HAP-1 (cell line): ENCODE measurements at regions not wholly inside any gene's neighbourhood (a gene's known extent, or its start where the extent isn't known, plus 50 kb on each side); places are given as distances from the start of the nearest gene placed in this dataset.

Source experiments
- DNase-seq, 2 experiments: peaks; one replicate each; pipeline ENCODE4 v3.0.0-alpha.2; 2016 to 2020; ENCODE audit warnings: low spot score in 2 of 2
- H3K27me3 ChIP-seq: fragments of 250-450 bp; sonication (Bioruptor Pico); 2 replicates; pipeline ENCODE4 v1.5.1; 2020; ENCODE audit warnings: low read depth, mild to moderate bottlenecking, moderate library complexity
- H3K36me3 ChIP-seq: fragments of 250-450 bp; sonication (Bioruptor Pico); replicated peaks from 2 replicates; pipeline ENCODE4 v1.5.1; 2020; ENCODE audit warnings: mild to moderate bottlenecking
- H3K4me1 ChIP-seq: fragments of 250-450 bp; sonication (Bioruptor Pico); 2 replicates; pipeline ENCODE4 v1.5.1; 2020; ENCODE audit warnings: mild to moderate bottlenecking
- H3K4me3 ChIP-seq: fragments of 250-450 bp; sonication (Bioruptor Pico); 2 replicates; pipeline ENCODE4 v1.5.1; 2020; ENCODE audit warnings: mild to moderate bottlenecking, moderate library complexity
- H3K9me3 ChIP-seq: fragments of 250-450 bp; sonication (Bioruptor Pico); 2 replicates; pipeline ENCODE4 v1.5.1; 2020; ENCODE audit warnings: mild to moderate bottlenecking, moderate library complexity
- in situ Hi-C: fragments of 300-500 bp; cut with MboI; formaldehyde crosslinking; loops from 3 replicates; pipeline ENCODE4 v1.14.3; 2020; ENCODE audit warnings: low sequenced_read_pairs, inconsistent platforms, mixed read lengths

GRCh38 chr2:145007093-145007959, 487.4 kb upstream of the ZEB2 start:
- Histone ChIP-seq H3K36me3 (no peaks in the 10 kb centered on the region), H3K4me3 (no peak overlapping the region), H3K4me1 (peaks cover under 1% of the 10 kb centered on the region), H3K27me3 (no peaks in the 10 kb centered on the region), H3K9me3 (no peaks in the 10 kb centered on the region)
- in situ Hi-C loops = no loop called here
- no peak for DNase-seq

- no peak for DNase-seq
- in situ Hi-C loops = no loop called here
- H3K27me3 ChIP-seq = no peaks in the 10 kb centered on the region
- no peaks in the 10 kb centered on the region for H3K36me3 ChIP-seq
- H3K4me3 ChIP-seq = no peak overlapping the region
- no peaks in the 10 kb centered on the region for H3K9me3 ChIP-seq
- H3K4me1 ChIP-seq = no peaks in the 10 kb centered on the region
These were observed 482.7 kb upstream of the ZEB2 start for GRCh38 chr2:145002624-145003023.

- no peak overlapping the region for H3K4me3 ChIP-seq
- H3K4me1 ChIP-seq = no peaks in the 10 kb centered on the region
- H3K27me3 ChIP-seq = no peaks in the 10 kb centered on the region
- no peaks in the 10 kb centered on the region for H3K9me3 ChIP-seq
- DNase-seq = no peak
- in situ Hi-C loops = no loop called here
- no peaks in the 10 kb centered on the region for H3K36me3 ChIP-seq
These were observed 480.5 kb upstream of the ZEB2 start for GRCh38 chr2:145000376-145000775.

GRCh38 chr2:144999936-145000335, 480.0 kb upstream of the ZEB2 start:
- Histone ChIP-seq H3K9me3 (no peaks in the 10 kb centered on the region), H3K4me3 (no peak overlapping the region), H3K27me3 (no peaks in the 10 kb centered on the region), H3K36me3 (no peaks in the 10 kb centered on the region), H3K4me1 (no peaks in the 10 kb centered on the region)
- no peak for DNase-seq
- in situ Hi-C loops = no loop called here

- H3K9me3 ChIP-seq = no peaks in the 10 kb centered on the region
- in situ Hi-C loops = no loop called here
- H3K27me3 ChIP-seq = no peaks in the 10 kb centered on the region
- DNase-seq = no peak
- no peaks in the 10 kb centered on the region for H3K36me3 ChIP-seq
- H3K4me1 ChIP-seq = no peaks in the 10 kb centered on the region
- no peak overlapping the region for H3K4me3 ChIP-seq
These were observed 479.4 kb upstream of the ZEB2 start for GRCh38 chr2:144999071-144999875.

- in situ Hi-C loops = no loop called here
- Histone ChIP-seq H3K4me3 (no peak overlapping the region), H3K4me1 (no peaks in the 10 kb centered on the region), H3K36me3 (no peaks in the 10 kb centered on the region), H3K9me3 (no peaks in the 10 kb centered on the region), H3K27me3 (no peaks in the 10 kb centered on the region)
- no peak for DNase-seq
These were observed 478.5 kb upstream of the ZEB2 start for GRCh38 chr2:144998435-144998834.

GRCh38 chr2:144996225-144996795, 476.4 kb upstream of the ZEB2 start:
- H3K4me3 ChIP-seq = no peak overlapping the region
- in situ Hi-C loops = no loop called here
- no peak for DNase-seq
- no peaks in the 10 kb centered on the region for H3K36me3 ChIP-seq
- no peaks in the 10 kb centered on the region for H3K4me1 ChIP-seq
- no peaks in the 10 kb centered on the region for H3K9me3 ChIP-seq
- H3K27me3 ChIP-seq = no peaks in the 10 kb centered on the region

- DNase-seq = no peak
- Histone ChIP-seq H3K4me3 (no peak overlapping the region), H3K9me3 (no peaks in the 10 kb centered on the region), H3K36me3 (no peaks in the 10 kb centered on the region), H3K4me1 (no peaks in the 10 kb centered on the region), H3K27me3 (no peaks in the 10 kb centered on the region)
- in situ Hi-C loops = no loop called here
These were observed 475.6 kb upstream of the ZEB2 start for GRCh38 chr2:144995482-144995881.

- Histone ChIP-seq H3K4me1 (no peaks in the 10 kb centered on the region), H3K9me3 (no peaks in the 10 kb centered on the region), H3K36me3 (no peaks in the 10 kb centered on the region), H3K4me3 (no peak overlapping the region), H3K27me3 (no peaks in the 10 kb centered on the region)
- no peak for DNase-seq
- in situ Hi-C loops = no loop called here
These were observed 470.7 kb upstream of the ZEB2 start for GRCh38 chr2:144990661-144991060.

GRCh38 chr2:144989579-144990270, 469.8 kb upstream of the ZEB2 start:
- Histone ChIP-seq H3K27me3 (no peaks in the 10 kb centered on the region), H3K4me1 (no peaks in the 10 kb centered on the region), H3K4me3 (no peak overlapping the region), H3K9me3 (no peaks in the 10 kb centered on the region), H3K36me3 (no peaks in the 10 kb centered on the region)
- in situ Hi-C loops = no loop called here
- no peak for DNase-seq

- DNase-seq = no peak
- Histone ChIP-seq H3K4me3 (no peak overlapping the region), H3K27me3 (no peaks in the 10 kb centered on the region), H3K36me3 (no peaks in the 10 kb centered on the region), H3K4me1 (no peaks in the 10 kb centered on the region), H3K9me3 (no peaks in the 10 kb centered on the region)
- in situ Hi-C loops = no loop called here
These were observed 468.7 kb upstream of the ZEB2 start for GRCh38 chr2:144988591-144988990.

- no peaks in the 10 kb centered on the region for H3K9me3 ChIP-seq
- in situ Hi-C loops = no loop called here
- H3K4me3 ChIP-seq = no peak overlapping the region
- H3K27me3 ChIP-seq = no peaks in the 10 kb centered on the region
- no peak for DNase-seq
- no peaks in the 10 kb centered on the region for H3K4me1 ChIP-seq
- H3K36me3 ChIP-seq = no peaks in the 10 kb centered on the region
These were observed 466.8 kb upstream of the ZEB2 start for GRCh38 chr2:144986691-144987090.

GRCh38 chr2:144984038-144984437, 464.1 kb upstream of the ZEB2 start:
- Histone ChIP-seq H3K4me1 (no peaks in the 10 kb centered on the region), H3K27me3 (no peaks in the 10 kb centered on the region)
- in situ Hi-C loops = no loop called here

More at GRCh38 chr2:144984038-144984437, 464.1 kb upstream of the ZEB2 start:
- Histone ChIP-seq H3K9me3 (no peaks in the 10 kb centered on the region), H3K4me3 (no peak overlapping the region), H3K36me3 (no peaks in the 10 kb centered on the region)
- no peak for DNase-seq
